ENCODE measurements at regions not wholly inside any gene's neighbourhood (a gene's known extent, or its start where the extent isn't known, plus 50 kb on each side); places are given as distances from the start of the nearest gene placed in this dataset.
"Not testable (repeated sequence)": the region's sequence is repeated elsewhere in the genome, so short reads cannot be mapped to it uniquely, and the experiment has no call there.

DNA sequence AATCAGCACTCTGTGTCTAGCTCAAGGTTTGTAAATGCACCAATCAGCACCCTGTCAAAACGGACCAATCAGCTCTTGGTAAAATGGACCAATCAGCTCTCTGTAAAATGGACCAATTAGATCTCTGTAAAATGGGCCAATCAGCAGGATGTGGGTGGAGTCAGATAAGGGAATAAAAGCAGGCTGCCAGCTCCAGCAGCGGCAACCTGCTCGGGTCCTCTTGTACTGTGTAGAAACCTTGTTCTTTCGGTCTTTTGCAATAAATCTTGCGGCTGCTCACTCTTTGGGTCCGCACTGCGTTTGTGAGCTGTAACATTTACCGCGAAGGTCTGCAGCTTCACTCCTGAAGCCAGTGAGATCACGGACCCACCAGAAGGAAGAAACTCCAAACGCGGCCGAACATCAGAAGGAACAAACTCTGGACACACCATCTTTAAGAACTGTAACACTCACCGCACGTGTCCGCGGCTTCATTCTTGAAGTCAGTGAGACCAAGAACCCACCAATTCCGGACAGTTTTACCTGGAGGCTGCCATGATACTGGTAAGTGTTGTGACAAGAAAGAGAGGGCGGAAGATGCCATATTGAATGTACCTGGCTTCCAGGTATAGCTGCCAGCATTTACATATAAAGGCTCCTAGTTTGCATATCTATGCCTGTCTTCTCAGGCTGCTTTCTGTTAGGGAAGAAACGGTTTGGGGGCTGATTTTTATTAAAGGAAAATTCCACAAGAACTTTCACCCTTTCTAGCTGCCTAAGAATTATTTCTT is 758.5 kb upstream of the CTNND2 start:
- TF ChIP-seq, protein P1, sequence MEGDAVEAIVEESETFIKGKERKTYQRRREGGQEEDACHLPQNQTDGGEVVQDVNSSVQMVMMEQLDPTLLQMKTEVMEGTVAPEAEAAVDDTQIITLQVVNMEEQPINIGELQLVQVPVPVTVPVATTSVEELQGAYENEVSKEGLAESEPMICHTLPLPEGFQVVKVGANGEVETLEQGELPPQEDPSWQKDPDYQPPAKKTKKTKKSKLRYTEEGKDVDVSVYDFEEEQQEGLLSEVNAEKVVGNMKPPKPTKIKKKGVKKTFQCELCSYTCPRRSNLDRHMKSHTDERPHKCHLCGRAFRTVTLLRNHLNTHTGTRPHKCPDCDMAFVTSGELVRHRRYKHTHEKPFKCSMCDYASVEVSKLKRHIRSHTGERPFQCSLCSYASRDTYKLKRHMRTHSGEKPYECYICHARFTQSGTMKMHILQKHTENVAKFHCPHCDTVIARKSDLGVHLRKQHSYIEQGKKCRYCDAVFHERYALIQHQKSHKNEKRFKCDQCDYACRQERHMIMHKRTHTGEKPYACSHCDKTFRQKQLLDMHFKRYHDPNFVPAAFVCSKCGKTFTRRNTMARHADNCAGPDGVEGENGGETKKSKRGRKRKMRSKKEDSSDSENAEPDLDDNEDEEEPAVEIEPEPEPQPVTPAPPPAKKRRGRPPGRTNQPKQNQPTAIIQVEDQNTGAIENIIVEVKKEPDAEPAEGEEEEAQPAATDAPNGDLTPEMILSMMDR (IDR thresholded peaks at IDR 0.05), result no peak
- no peak for TF ChIP-seq POLR2AphosphoS5 (IDR thresholded peaks at IDR 0.05)
- no peak for TF ChIP-seq POLR2A (IDR thresholded peaks at IDR 0.05)
- DNase-seq (ENCODE audit: low spot score in 2 of 2), result no peak
- intact Hi-C loops (cut with DNase I; ENCODE audit: low total_unique reads), result no loop called here

DNA sequence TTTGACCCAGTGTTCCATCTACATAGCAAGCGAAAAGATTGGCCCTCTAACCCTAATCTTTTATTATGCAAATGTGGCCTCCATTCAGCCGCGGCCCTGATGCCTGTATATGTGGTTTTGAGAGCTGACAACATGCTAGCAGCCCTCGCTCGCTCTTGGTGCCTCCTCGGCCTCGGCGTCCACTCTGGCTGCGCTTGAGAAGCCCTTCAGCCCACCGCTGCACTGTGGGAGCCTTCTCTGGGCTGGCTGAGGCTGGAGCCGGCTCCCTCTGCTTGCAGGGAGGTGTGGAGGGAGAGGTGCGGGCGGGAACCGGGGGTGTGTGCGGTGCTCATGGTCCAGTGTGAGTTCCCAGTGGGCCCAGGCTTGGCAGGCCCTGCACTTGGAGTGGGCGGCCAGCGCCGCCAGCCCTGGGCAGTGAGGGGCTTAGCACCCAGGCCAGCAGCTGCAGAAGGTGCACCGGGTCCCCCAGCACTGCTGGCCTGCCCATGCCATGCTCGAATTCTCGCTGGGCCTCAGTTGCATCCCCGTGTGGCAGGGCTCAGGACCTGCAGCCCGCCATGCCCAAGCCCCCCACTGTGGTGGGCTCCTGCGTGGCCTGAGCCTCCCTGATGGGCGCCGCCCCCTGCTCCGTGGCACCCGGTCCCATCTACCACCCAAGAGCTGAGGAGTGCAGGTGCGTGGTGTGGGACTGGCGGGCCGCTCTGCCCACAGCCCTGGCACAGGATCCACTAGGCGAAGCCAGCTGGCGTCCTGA is 757.5 kb upstream of the CTNND2 start:
- intact Hi-C loops (cut with DNase I; ENCODE audit: low total_unique reads), result no loop called here

More for the DNA sequence above, 758.5 kb upstream of the CTNND2 start:
- no peak overlapping the region for H3K4me3 ChIP-seq
- no peaks in the 10 kb centered on the region for H3K4me1 ChIP-seq
- H3K9me3 ChIP-seq, result peaks cover 8 to 13% of the 10 kb centered on the region in 2 donors
- no peak overlapping the region for H3K27ac ChIP-seq
- no peaks in the 10 kb centered on the region for H3K27me3 ChIP-seq
- H3K36me3 ChIP-seq, result no peaks in the 10 kb centered on the region

DNA sequence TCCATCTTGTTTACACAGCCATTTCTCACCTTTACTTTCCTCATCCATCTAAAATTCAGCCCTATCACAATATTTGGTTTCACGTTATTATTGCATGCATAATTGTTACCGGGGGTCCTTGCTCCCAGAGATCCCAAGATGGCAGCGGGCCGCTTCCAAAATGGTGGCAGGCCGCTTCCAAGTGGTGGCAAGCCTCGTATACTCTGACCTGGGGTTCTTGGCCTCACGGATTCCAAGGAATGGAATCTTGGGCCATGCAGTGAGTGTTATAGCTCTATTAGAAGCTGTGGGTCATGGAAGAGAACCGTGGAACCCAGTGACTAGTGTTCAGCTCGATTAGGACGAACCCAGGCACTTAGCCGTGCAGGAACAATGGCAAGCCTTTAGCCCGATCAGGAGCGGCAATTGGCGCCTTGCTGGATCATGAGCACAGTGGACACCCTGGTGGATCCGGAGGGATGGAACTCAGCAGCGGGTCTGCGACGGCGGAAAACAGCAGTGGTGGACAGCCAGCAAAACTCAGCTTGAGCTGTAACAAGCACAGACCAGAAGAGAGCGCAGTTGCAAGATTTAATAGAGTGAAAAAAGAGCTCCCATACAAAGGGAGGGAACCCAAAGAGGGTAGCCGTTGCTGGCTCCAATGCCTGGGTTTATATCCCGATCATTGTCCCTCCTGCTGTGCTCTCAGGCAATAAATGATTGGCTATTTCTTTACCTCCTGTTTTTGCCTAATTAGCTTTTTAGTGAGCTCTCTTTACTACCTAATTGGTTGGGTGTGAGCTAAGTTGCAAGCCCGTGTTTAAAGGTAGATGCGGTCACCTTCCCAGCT is 756.2 kb upstream of the CTNND2 start:
- H3K4me3 ChIP-seq; H3K36me3 ChIP-seq; intact Hi-C loops (cut with DNase I; ENCODE audit: low total_unique reads); H3K27me3 ChIP-seq; H3K4me1 ChIP-seq; DNase-seq (ENCODE audit: low spot score in 2 of 2); H3K27ac ChIP-seq: not testable (repeated sequence)
- H3K9me3 ChIP-seq, result peaks cover 8 to 13% of the 10 kb centered on the region in 2 donors

More for the DNA sequence above, 757.5 kb upstream of the CTNND2 start:
- no peak overlapping the region for H3K27ac ChIP-seq
- no peaks in the 10 kb centered on the region for H3K4me1 ChIP-seq
- H3K4me3 ChIP-seq, result no peak overlapping the region
- H3K9me3 ChIP-seq, result peaks cover 8 to 13% of the 10 kb centered on the region in 2 donors
- no peaks in the 10 kb centered on the region for H3K27me3 ChIP-seq
- no peaks in the 10 kb centered on the region for H3K36me3 ChIP-seq
- no peak for DNase-seq (ENCODE audit: low spot score in 2 of 2)
- no peak for TF ChIP-seq POLR2AphosphoS5 (IDR thresholded peaks at IDR 0.05)
- no peak for TF ChIP-seq POLR2A (IDR thresholded peaks at IDR 0.05)
- TF ChIP-seq, protein P1 (IDR thresholded peaks at IDR 0.05), result no peak

DNA sequence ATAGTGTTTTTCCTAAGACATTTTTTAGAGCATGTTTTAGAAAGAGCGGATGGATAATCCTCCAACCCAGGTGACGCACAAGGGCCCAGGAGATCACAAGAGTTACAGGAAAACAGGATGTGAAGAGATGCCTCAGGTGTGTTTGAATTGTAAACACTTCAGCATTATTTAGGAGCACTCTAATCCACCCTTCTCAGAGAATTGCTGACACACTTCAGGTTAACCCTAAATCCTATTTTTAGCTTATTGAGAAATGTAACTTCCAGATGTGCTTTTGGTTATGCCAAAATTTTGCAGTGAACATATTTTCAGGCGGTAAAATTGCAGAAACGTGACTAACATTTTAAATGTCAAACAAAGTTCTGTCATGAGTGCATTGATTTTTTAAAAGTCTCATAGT is 755.4 kb upstream of the CTNND2 start:
- intact Hi-C loops (cut with DNase I; ENCODE audit: low total_unique reads), result no loop called here
- TF ChIP-seq, protein P1 (IDR thresholded peaks at IDR 0.05), result no peak
- no peak for TF ChIP-seq POLR2AphosphoS5 (IDR thresholded peaks at IDR 0.05)
- no peak for TF ChIP-seq POLR2A (IDR thresholded peaks at IDR 0.05)
- no peaks in the 10 kb centered on the region for H3K4me1 ChIP-seq
- H3K36me3 ChIP-seq, result no peaks in the 10 kb centered on the region
- DNase-seq (ENCODE audit: low spot score in 2 of 2), result no peak
- no peak overlapping the region for H3K27ac ChIP-seq
- peaks cover 8 to 13% of the 10 kb centered on the region in 2 donors for H3K9me3 ChIP-seq
- H3K4me3 ChIP-seq, result no peak overlapping the region
- no peaks in the 10 kb centered on the region for H3K27me3 ChIP-seq

DNA sequence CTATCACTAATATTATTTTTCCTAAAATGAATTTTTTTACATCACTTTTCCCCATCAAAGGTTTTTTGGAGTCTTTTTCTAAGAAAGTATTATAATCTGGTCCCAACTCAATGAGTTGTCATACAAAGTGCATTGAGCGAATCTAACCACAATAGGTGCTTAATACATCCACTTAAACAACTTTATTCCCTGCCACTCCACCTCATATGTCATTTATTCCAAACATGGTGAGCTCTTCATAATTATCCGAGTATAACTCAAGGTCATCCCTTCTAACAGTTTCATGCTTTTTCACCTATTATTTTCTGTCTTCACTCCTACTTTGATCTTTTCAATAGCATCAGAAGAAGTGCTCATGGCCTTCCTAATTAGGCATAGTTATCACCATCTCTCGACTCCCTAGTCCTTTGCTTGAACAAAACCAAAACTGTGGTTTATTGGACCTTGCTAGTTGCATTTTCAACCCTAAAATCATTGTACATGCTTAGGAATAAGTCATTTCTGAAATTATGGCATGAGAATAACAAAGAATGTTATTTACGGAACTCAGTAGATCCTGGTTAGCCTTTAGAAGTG is 754.7 kb upstream of the CTNND2 start:
- Histone ChIP-seq H3K9me3 (peaks cover 8 to 13% of the 10 kb centered on the region in 2 donors), H3K36me3 (no peaks in the 10 kb centered on the region), H3K4me1 (no peaks in the 10 kb centered on the region), H3K27ac (no peak overlapping the region), H3K4me3 (no peak overlapping the region), H3K27me3 (no peaks in the 10 kb centered on the region)
- intact Hi-C loops (cut with DNase I; ENCODE audit: low total_unique reads), result no loop called here
- DNase-seq (ENCODE audit: low spot score in 2 of 2), result no peak
- no peak for TF ChIP-seq POLR2AphosphoS5 (IDR thresholded peaks at IDR 0.05)
- TF ChIP-seq, protein P1 (IDR thresholded peaks at IDR 0.05), result no peak
- no peak for TF ChIP-seq POLR2A (IDR thresholded peaks at IDR 0.05)

DNA sequence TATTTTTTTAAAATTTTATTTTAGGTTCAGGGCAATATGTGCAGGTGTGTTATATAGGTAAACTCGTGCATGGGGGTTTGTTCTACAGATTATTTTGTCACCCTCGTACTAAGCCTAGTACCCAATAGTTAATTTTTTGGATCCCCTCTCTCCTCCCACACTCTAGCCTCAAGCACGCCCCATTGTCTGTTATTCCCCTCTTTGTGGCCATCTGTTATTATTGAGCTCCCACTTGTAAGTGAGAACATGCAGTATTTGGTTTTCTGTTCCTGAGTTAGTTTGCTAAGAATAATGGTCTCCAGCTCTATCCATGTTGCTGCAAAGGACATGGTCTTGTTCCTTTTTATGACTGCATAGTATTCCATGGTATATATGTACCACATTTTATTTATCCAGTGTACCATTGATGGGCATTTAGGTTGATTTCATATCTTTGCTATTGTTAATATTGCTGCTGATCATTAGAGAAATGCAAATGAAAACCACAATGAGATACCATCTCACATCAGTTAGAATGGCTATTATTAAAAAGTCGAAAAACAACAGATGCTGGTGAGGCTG is 753.7 kb upstream of the CTNND2 start:
- DNase-seq (ENCODE audit: low spot score in 2 of 2); H3K36me3 ChIP-seq; H3K27me3 ChIP-seq; H3K4me3 ChIP-seq; H3K4me1 ChIP-seq; H3K27ac ChIP-seq; intact Hi-C loops (cut with DNase I; ENCODE audit: low total_unique reads): not testable (repeated sequence)
- peaks cover 8 to 11% of the 10 kb centered on the region in 2 donors for H3K9me3 ChIP-seq

Measured in breast epithelium (tissue), 4 donors.